GM18951 (cell line): ENCODE measurements at regions not wholly inside any gene's neighbourhood (a gene's known extent, or its start where the extent isn't known, plus 50 kb on each side); places are given as distances from the start of the nearest gene placed in this dataset.

Experiments
- POLR2A ChIP-seq: IDR thresholded peaks from 4 replicates; pipeline ENCODE4 v1.6.1; 2011; ENCODE audit warnings: mild to moderate bottlenecking; ENCODE audit not compliant: insufficient read length, insufficient read depth; ENCODE audit errors: extremely low read depth
- in situ Hi-C: fragments of 300-500 bp; cut with MboI; formaldehyde crosslinking; loops from one replicate; pipeline ENCODE4 v1.12.0; 2022; ENCODE audit warnings: low sequenced_read_pairs, mixed read lengths, inconsistent platforms; ENCODE audit not compliant: unreplicated experiment

- in situ Hi-C loops = no loop called here
- TF ChIP-seq POLR2A = no peak
These were observed 1279.6 kb upstream of the USP15 start for GRCh38 chr12:60980558-60980957.

- in situ Hi-C loops = no loop called here
- no peak for TF ChIP-seq POLR2A
These were observed 1278.7 kb upstream of the USP15 start for GRCh38 chr12:60981473-60981872.

GRCh38 chr12:60992087-60992486 is 1268.1 kb upstream of the USP15 start:
- TF ChIP-seq POLR2A = no peak
- in situ Hi-C loops = no loop called here

- in situ Hi-C loops = no loop called here
These were observed 1264.9 kb upstream of the USP15 start for GRCh38 chr12:60995256-60995825.

GRCh38 chr12:60997869-60998378 is 1262.3 kb upstream of the USP15 start:
- in situ Hi-C loops = no loop called here
- no peak for TF ChIP-seq POLR2A

More at GRCh38 chr12:60995256-60995825, 1264.9 kb upstream of the USP15 start:
- no peak for TF ChIP-seq POLR2A

- no peak for TF ChIP-seq POLR2A
- in situ Hi-C loops = no loop called here
These were observed 1251.0 kb upstream of the USP15 start for GRCh38 chr12:61009192-61009591.

- no peak for TF ChIP-seq POLR2A
- in situ Hi-C loops = no loop called here
These were observed 1248.3 kb upstream of the USP15 start for GRCh38 chr12:61011767-61012423.

GRCh38 chr12:61018571-61018970 is 1241.6 kb upstream of the USP15 start:
- no peak for TF ChIP-seq POLR2A
- in situ Hi-C loops = no loop called here

GRCh38 chr12:61023231-61023630 is 1237.0 kb upstream of the USP15 start:
- TF ChIP-seq POLR2A = no peak
- in situ Hi-C loops = no loop called here

GRCh38 chr12:61029516-61029915 is 1230.7 kb upstream of the USP15 start:
- no peak for TF ChIP-seq POLR2A
- in situ Hi-C loops = no loop called here

GRCh38 chr12:61037792-61038191 is 1222.4 kb upstream of the USP15 start:
- no peak for TF ChIP-seq POLR2A
- in situ Hi-C loops = no loop called here

GRCh38 chr12:61043838-61044237 is 1216.4 kb upstream of the USP15 start:
- in situ Hi-C loops = no loop called here
- TF ChIP-seq POLR2A = no peak

GRCh38 chr12:61044766-61045165 is 1215.4 kb upstream of the USP15 start:
- in situ Hi-C loops = no loop called here
- no peak for TF ChIP-seq POLR2A
